Caco-2 (cell line): ENCODE measurements at regions not wholly inside any gene's neighbourhood (a gene's known extent, or its start where the extent isn't known, plus 50 kb on each side); places are given as distances from the start of the nearest gene placed in this dataset.
"Not testable (repeated sequence)": the region's sequence is repeated elsewhere in the genome, so short reads cannot be mapped to it uniquely, and the experiment has no call there.

Source experiments
- BruUV-seq: library from RNA; stranded (reverse); fragments of 400-500 nt; replicated peaks from 2 replicates; lab custom pipeline; 2021; lab: Mats Ljungman, UMichigan
- CTCF ChIA-PET: fragments of 300-600 bp; sonication (Branson Sonifier 250); formaldehyde crosslinking; loops from one replicate; lab custom pipeline; 2022; ENCODE audit warnings: antibody characterized with exemption; lab: Charles Lee
- POLR2A ChIA-PET: fragments of 300-600 bp; sonication (Branson Sonifier 250); formaldehyde crosslinking; loops from one replicate; lab custom pipeline; 2022; ENCODE audit warnings: antibody characterized with exemption; lab: Charles Lee
- DNase-seq, 2 experiments: peaks; one replicate each; pipeline versions ENCODE4 v3.0.0 to v3.0.0-alpha.2; 2020 to 2022
- H3K27me3 ChIP-seq: replicated peaks from 2 replicates; pipeline ENCODE4 v1.6.0; 2011; ENCODE audit warnings: low read length; ENCODE audit not compliant: control insufficient read depth, insufficient read depth
- H3K36me3 ChIP-seq: 2 replicates; pipeline ENCODE4 v1.5.1; 2011; ENCODE audit warnings: low read length; ENCODE audit not compliant: control insufficient read depth, insufficient read depth
- H3K4me1 ChIP-seq: fragments of 250-450 bp; sonication (Bioruptor Pico); 2 replicates; pipeline ENCODE4 v1.5.1; 2020; ENCODE audit warnings: mild to moderate bottlenecking
- H3K4me3 ChIP-seq: 2 replicates; pipeline ENCODE4 v1.5.1; 2011; ENCODE audit warnings: low read depth, mild to moderate bottlenecking, control low read depth, low read length
- H3K9me3 ChIP-seq: fragments of 250-450 bp; sonication (Bioruptor Pico); 2 replicates; pipeline ENCODE4 v1.5.1; 2020; ENCODE audit warnings: mild to moderate bottlenecking, moderate library complexity
- H3K27ac Mint-ChIP-seq: one replicate; pipeline ENCODE4 v1.8.0; 2022; ENCODE audit warnings: mixed read lengths; ENCODE audit not compliant: unreplicated experiment
- H3K27me3 Mint-ChIP-seq: one replicate; pipeline ENCODE4 v1.8.0; 2022; ENCODE audit warnings: mixed read lengths; ENCODE audit not compliant: insufficient read depth, unreplicated experiment
- H3K36me3 Mint-ChIP-seq: one replicate; pipeline ENCODE4 v1.8.0; 2022; ENCODE audit warnings: mild to moderate bottlenecking, mixed read lengths; ENCODE audit not compliant: insufficient read depth, unreplicated experiment
- H3K4me1 Mint-ChIP-seq: one replicate; pipeline ENCODE4 v1.8.0; 2022; ENCODE audit warnings: low read depth, mixed read lengths; ENCODE audit not compliant: unreplicated experiment
- H3K4me3 Mint-ChIP-seq: one replicate; pipeline ENCODE4 v1.8.0; 2022; ENCODE audit warnings: mild to moderate bottlenecking, moderate library complexity, mixed read lengths; ENCODE audit not compliant: unreplicated experiment
- H3K9me3 Mint-ChIP-seq: one replicate; pipeline ENCODE4 v1.8.0; 2022; ENCODE audit warnings: mixed read lengths; ENCODE audit not compliant: unreplicated experiment
- intact Hi-C: fragments of 100-400 bp; cut with micrococcal nuclease; formaldehyde crosslinking; loops from one replicate; pipeline ENCODE4 v1.10.0; 2022; ENCODE audit not compliant: unreplicated experiment
- TF ChIP-seq, protein P1 (sequence below), 2 experiments: fragments of 200-600 bp in 1 of 2; IDR thresholded peaks; 1 replicate in 1 of 2; 2 replicates in 1 of 2; pipeline versions ENCODE4 v1.5.1 to v1.8.0; 2011 to 2022; ENCODE audit warnings: antibody characterized with exemption in 1 of 2, control low read depth in 1 of 2, inconsistent platforms in 1 of 2, low read depth in 1 of 2, low read length in 1 of 2, mild to moderate bottlenecking in 1 of 2, moderate library complexity in 1 of 2; ENCODE audit not compliant: insufficient read depth in 1 of 2, severe bottlenecking in 1 of 2, unreplicated experiment in 1 of 2

DNA sequence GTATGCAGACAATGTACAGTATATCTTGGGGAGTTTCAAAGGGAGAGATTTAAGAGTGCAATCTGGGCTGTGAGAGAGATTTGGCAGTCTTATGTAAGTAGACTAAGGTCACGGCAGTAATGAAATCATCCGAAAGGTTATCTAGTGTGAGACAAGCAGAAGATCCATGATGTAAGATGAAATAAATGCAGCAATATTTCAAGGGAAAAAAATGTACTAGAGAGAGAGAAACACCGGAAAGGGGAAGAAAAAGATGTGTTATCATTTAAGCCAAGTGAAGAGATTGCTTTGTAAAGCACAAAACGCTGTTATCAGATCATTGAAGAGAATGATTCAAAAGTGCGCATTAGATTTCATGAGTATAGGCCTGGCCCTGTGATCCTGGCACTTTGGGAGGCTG is 88.4 kb upstream of the GUCY1A1 start:
- peaks cover 10% of the 10 kb centered on the region; the same call in 1 of the 2 replicates for H3K4me1 ChIP-seq
- TF ChIP-seq, protein P1, sequence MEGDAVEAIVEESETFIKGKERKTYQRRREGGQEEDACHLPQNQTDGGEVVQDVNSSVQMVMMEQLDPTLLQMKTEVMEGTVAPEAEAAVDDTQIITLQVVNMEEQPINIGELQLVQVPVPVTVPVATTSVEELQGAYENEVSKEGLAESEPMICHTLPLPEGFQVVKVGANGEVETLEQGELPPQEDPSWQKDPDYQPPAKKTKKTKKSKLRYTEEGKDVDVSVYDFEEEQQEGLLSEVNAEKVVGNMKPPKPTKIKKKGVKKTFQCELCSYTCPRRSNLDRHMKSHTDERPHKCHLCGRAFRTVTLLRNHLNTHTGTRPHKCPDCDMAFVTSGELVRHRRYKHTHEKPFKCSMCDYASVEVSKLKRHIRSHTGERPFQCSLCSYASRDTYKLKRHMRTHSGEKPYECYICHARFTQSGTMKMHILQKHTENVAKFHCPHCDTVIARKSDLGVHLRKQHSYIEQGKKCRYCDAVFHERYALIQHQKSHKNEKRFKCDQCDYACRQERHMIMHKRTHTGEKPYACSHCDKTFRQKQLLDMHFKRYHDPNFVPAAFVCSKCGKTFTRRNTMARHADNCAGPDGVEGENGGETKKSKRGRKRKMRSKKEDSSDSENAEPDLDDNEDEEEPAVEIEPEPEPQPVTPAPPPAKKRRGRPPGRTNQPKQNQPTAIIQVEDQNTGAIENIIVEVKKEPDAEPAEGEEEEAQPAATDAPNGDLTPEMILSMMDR (IDR thresholded peaks at IDR 0.05; ENCODE audit: insufficient read depth in 1 of 2, low read depth in 1 of 2, low read length in 1 of 2, severe bottlenecking in 1 of 2, unreplicated experiment in 1 of 2): no peak
- Mint-ChIP-seq H3K4me3 (no peak overlapping the region), H3K27me3 (no peaks in the 10 kb centered on the region), H3K9me3 (no peaks in the 10 kb centered on the region), H3K4me1 (no peaks in the 10 kb centered on the region), H3K27ac (no peak overlapping the region), H3K36me3 (no peaks in the 10 kb centered on the region)
- no peak overlapping the region for H3K4me3 ChIP-seq
- intact Hi-C loops: loop anchor here (1.0 kb wide), 2 partner anchors 94 to 98 kb away; no protein-coding TSS in a partner anchor
- ChIA-PET POLR2A (no interaction called here), CTCF (no interaction called here)
- no peaks in the 10 kb centered on the region for H3K36me3 ChIP-seq
- no peaks in the 10 kb centered on the region for H3K27me3 ChIP-seq
- H3K9me3 ChIP-seq: no peaks in the 10 kb centered on the region
- BruUV-seq: no TSS peak
- DNase-seq: peak in 1 of 2 experiments; percentile 31

DNA sequence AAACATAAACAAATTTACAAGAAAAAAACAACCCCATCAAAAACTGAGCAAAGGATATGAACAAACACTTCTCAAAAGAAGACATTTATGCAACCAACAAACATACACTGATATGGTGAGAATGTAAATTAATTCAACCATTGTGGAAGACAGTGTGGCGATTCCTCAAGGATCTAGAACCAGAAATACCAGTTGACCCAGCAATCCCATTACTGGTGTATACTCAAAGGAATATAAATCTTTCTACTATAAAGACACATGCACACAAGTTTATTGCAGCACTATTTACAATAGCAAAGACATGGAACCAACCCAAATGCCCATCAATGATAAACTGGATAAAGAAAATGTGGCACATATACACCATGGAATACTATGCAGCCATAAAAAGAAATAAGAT is 92.3 kb upstream of the GUCY1A1 start:
- H3K4me3 ChIP-seq, BruUV-seq, H3K27me3 Mint-ChIP-seq, H3K36me3 ChIP-seq, POLR2A ChIA-PET, CTCF ChIA-PET, H3K4me3 Mint-ChIP-seq, intact Hi-C loops, H3K4me1 ChIP-seq, H3K4me1 Mint-ChIP-seq, DNase-seq, H3K27ac Mint-ChIP-seq, H3K36me3 Mint-ChIP-seq, H3K9me3 ChIP-seq, H3K27me3 ChIP-seq: not testable (repeated sequence)
- peaks cover 13% of the 10 kb centered on the region for H3K9me3 Mint-ChIP-seq

DNA sequence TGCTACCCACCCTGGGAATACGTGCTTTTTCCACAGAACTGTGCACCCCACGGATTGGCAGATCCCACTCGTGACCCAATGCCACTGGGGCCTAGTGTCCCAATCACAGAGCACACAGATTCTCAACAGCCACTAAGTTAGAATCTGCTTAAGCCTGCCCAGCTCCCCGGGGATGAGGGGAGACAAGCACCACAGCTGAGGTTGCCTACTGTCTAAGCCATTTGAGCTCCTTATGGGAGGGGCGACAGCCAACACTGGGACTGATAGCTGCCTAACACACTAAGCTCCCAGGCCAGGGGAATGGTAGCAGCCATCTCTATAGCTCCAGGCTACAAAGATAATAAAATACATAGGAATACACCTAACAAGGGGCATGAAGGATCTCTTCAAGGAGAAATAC is 93.5 kb upstream of the GUCY1A1 start:
- Mint-ChIP-seq H3K4me1 (no peaks in the 10 kb centered on the region), H3K4me3 (no peak overlapping the region), H3K36me3 (no peaks in the 10 kb centered on the region), H3K27me3 (no peaks in the 10 kb centered on the region), H3K27ac (no peak overlapping the region), H3K9me3 (peaks cover 13% of the 10 kb centered on the region)
- ChIA-PET CTCF (no interaction called here), POLR2A (no interaction called here)
- TF ChIP-seq, protein P1 (IDR thresholded peaks at IDR 0.05; ENCODE audit: insufficient read depth in 1 of 2, low read depth in 1 of 2, low read length in 1 of 2, severe bottlenecking in 1 of 2, unreplicated experiment in 1 of 2): no peak
- H3K9me3 ChIP-seq: no peaks in the 10 kb centered on the region
- no TSS peak for BruUV-seq
- no peak overlapping the region for H3K4me3 ChIP-seq
- H3K27me3 ChIP-seq: no peaks in the 10 kb centered on the region
- no peak for DNase-seq
- intact Hi-C loops: no loop called here
- peaks cover 5% of the 10 kb centered on the region; the same call in 1 of the 2 replicates for H3K4me1 ChIP-seq
- H3K36me3 ChIP-seq: no peaks in the 10 kb centered on the region
